NCI-H345 treated with DMSO at 0.1 percent for 48 hours (cell line): ENCODE measurements at regions not wholly inside any gene's neighbourhood (a gene's known extent, or its start where the extent isn't known, plus 50 kb on each side); places are given as distances from the start of the nearest gene placed in this dataset.
A peak's percentile ranks its signal among the peaks of the same experiment; 100 is the strongest.
"Not testable (repeated sequence)": the region's sequence is repeated elsewhere in the genome, so short reads cannot be mapped to it uniquely, and the experiment has no call there.

Source experiments
- DNase-seq: peaks from one replicate; lab custom pipeline; 2025; ENCODE audit not compliant: unreplicated experiment; lab: John Stamatoyannopoulos, UW

DNA sequence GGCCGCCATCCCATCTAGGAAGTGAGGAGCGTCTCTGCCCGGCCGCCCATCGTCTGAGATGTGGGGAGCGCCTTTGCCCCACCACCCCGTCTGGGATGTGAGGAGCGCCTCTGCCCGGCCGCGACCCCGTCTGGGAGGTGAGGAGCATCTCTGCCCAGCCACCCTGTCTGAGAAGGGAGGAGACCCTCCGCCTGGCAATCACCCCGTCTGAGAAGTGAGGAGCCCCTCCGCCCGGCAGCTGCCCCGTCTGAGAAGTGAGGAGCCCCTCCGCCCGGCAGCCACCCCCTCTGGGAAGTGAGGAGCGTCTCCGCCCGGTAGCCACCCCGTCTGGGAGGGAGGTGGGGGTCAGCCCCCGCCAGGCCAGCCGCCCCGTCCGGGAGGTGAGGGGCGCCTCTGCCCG is 194.2 kb upstream of the FBXL4 start:
- DNase-seq = not testable (repeated sequence)

DNA sequence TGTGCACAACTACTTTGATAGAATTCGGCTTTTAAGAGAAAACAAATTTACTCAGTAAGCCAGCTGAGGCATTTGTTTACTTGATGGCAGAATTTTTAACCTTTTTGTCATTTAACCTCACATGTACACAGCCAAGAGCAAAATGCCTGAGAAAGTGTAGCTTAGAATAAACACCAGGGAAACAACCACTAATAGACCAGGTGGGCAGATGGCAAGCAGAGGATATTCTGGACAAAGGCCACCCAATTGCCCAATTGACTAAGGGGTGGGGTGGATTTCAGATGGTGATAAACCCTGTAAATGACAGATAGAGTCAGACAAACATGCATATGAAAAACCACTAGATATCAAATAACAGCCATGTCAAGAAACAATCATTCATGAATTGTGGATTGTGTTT is 190.7 kb upstream of the FBXL4 start:
- no peak for DNase-seq

DNA sequence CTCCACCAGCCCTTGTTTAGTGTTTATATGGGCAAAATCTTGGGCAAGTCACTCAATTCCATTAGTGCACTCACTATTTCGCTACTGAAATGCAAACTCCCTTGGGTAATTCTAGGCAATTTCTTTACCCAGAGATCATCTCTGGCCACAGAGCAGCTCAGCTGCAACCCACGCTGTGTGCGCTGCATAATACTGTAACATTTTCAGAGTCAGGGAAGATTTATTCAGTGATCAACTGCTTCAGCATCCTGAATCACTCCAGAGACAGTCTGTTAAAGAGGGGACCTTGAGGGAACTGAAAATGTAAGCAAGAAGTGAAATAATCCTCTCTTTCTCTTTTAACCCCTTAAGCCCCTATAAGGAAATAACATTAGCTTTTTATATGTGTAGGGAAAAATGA is 189.6 kb upstream of the FBXL4 start:
- no peak for DNase-seq

DNA sequence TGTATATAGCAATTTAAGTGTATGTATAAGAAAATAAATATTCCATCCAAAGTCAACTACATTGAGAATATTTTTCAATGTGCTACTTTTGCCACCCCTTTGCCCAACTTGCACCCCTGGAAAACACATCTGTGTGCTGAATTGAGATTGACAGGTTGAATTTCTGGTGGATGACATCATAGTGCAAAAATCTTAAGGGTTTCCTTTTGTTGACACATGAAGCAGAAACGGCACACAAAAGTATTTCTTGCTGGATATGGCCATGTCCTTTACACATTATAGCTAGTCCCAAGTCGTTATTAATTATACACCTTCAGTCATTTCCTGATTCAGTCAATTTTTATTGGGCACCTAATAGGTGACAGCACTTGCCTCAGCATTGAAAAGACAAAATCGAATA is 188.7 kb upstream of the FBXL4 start:
- DNase-seq = no peak

DNA sequence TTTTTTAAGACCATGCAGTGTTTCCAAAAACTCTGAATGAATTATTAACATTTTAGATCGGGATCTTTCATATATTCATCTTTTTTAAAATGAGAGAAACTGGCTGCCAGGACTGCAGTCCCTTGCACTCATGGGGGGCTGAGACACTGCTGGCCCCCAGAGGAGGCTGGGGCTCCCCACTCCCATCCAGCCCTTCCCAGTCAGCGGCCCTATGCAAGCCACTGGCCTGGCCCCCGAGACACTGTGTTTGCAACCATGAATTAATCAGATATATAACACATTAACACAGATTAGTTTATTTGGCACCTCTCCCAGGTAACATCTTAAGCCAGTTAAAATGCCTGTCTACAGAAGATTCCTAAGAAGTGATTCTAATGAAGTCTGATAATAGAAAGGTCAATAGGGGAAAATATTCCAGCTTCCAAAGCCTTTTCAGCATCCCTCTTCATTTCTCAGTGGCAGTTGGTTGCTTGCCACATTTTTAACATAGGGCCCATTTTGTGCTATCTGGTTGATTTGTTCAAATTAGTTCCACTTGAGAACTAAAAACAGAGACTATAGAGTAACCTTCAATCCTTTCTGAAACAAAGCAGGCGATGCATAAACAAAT is 184.4 kb upstream of the FBXL4 start:
- DNase-seq = no peak

DNA sequence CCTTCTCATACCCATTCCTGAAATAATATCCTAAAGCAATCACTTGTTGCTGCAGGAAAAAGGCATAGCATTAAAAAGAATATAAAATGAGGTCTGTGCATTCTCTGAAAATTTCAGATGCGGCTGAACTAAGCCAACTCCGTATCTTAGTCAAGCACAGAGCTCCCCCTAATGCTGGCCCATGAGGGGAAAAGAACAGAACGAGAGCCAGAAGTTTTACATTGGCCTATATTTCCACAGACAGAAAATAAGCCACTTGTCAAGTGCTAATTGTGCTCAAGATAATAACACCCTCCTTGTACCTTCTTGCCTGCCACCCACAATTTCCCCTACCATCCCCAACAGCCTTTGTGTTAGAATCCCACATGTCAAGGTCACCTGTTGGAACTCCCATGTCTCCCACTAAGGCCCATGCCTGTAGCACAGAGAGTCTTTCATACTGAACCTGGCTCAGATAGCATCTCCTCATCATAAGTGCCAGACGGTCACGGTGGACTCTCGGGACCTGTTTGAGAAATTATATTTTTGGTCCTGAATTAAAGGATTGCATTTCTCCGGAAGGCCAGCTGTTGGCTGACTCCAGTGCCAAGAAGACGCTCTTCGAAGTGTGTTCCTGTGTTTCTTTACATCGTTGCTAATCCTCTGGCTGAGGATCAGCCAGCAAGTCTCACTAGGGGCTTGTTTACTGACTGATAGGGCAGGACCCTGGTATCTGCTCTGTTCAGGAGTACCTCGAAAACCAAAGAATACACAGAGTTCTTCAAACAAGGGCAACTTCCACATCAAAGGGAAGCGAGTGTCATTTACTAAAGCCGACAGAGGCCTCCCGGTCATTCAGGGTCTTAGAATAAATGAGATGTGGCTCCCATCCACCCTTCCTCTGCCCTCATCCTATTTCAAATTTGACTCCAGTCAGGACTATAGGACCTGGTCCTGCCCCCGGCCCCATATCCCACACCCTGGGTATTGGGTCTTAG is 183.4 kb upstream of the FBXL4 start:
- no peak for DNase-seq

DNA sequence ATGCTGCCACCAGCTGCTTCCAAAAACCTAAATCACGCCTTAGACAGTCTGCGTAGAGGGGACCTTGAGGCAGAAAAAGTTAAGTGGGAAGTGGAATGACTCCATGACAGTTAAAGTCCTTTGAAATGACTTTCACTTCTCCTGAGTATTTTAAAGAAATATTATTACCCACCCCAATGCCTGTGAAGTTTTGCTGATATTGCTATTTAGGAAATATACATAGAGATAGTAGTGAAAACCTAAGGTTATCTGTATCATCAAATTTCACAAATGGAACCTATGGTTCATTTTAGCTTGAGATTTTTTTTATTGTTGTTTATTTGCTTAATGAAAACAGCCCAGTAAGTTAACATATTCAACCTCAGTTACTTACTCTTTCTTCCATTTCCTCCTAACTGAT is 182.1 kb upstream of the FBXL4 start:
- no peak for DNase-seq

DNA sequence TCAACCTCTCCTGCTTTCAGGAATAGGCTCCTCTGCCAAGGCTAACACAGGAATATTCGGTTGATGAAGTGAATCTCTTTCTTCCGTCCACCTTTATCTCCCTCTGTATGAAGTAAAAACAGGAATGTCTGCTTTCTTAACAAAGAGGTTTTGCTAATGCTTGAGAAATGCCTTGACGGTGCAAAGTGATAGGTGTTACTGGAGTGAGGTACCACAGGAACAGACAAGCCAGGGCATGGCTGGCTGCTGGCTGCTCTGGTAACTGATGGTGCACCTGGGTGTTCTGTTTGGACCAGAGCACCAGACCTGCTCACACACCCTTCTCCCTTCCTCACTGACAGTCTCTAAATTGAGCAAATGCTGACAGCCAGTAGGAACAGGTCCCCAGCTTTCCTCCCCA is 174.0 kb upstream of the FBXL4 start:
- no peak for DNase-seq

DNA sequence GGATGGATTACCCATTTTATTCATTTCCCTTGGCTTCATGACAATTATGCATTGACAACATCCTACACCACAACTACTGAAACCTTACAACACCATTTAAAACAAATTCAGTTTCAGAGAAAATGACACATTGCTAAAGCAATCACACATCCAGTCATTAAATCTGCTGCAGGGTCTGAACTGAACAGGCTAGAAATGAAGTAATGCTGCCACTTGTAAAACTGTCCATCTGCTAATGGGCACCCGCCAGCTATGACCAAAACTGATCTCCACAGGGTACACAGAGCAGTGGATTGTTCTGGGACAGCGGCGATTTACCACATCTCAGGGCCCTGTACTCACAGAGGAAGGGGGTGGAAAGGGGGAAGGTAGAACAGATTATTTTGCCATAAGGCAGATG is 172.9 kb upstream of the FBXL4 start:
- DNase-seq = no peak

DNA sequence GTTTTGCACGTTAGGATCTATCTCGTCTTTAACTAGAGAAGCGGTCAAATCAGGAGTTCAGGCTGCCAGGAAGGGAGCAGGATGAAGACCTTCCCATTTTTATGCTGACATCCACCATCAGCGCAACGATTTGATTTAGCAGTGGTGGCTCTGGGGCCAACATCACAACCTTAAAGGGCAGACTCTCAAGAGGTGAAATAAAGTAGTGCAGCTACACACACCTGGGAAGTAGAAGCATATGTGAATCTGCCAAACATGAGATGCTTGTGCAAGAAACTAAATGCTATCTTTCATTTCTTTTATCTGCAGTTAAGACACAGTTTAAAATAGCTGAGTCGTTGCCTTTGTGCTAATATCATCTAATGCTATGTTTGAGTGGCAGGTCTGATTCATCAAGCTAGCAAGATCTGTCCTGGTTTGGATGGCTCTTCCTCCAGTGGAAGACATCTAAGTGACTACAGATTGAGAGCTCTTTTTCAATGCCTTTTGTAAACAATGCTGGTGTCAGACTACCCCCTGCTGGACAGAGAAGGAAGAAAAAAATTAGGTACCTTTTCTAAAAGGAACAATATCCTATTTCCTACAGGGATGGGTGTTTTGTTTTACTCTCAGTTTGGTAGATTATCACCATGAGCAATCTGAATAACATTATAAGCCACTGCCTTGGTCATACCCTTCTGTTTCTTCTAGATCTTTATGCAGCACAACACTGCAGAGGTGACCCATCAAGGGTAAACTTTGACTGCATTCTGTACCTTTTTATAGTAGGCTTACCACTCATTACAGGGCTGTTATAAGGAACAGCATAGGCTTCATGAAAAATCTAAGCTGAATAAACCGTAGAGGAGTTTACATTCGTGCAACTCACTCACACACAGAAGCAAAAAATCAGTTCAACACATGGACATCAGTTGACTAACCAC is 171.6 kb upstream of the FBXL4 start:
- DNase-seq = peak; percentile 70

DNA sequence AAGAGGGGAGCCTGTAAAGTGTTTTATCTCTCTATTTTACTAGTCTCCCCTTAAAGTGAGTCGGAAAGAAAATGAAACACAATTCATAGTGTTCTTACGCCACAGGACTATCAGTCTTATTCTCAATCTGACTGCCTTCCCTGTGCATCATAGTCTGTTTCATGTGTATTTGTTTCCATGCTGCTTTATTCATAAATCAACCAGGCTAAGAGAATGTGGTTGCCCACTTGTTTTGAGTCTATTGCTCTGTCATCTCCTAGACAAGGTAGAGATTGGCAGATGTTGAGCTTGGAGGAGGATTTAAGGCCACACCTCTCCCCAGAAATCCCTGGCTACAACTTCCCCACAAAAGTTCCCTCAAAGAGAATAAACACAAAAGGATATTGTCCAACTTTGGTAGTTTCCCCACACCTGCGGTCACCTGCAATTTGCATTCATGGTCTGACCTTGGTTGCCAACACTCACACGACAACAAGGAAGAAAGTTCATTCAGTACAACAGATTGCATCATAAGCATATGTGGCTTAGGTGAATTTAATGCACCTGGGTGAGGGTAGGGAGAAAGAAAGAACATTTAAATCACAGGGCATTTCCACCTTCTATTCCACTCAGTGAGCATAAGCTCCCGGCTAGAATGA is 167.1 kb upstream of the FBXL4 start:
- no peak for DNase-seq

DNA sequence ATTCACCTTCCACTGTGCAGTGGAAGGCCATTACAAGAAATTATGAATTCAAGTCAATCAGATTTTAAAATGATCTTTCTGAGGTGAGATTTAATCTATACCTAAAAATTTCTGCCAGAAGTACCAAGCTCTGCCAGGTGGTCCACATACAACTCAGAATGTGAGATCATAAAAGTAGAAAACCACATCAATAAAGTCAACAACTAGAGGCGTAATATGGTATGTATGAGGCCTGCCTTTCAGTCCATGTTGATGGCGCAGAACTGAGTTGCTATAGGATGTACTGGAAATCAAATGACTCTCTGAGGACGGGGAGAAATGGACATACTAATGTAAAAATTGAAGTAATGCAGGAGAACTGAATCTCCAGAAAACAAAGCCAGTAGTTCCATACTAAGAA is 163.8 kb upstream of the FBXL4 start:
- DNase-seq = no peak

DNA sequence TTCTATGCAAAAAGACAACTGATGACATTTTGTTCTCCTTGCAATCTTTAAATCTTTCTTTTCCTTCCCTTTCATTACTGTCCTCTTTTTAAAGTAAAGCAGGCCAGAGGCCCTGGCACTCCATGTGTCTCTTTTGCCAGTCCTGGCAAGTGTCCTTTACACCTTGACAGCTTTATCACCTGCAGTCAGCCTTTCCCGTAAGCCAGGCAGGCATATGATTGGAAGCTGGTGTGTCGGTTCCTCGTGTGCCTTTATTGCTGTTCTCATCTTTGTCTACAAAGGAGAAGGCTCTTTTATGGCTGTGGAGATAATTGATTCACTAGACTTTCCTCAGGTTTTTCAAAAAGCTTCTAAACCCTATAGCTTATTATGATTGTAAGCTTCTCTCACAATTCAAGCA is 162.3 kb upstream of the FBXL4 start:
- no peak for DNase-seq

DNA sequence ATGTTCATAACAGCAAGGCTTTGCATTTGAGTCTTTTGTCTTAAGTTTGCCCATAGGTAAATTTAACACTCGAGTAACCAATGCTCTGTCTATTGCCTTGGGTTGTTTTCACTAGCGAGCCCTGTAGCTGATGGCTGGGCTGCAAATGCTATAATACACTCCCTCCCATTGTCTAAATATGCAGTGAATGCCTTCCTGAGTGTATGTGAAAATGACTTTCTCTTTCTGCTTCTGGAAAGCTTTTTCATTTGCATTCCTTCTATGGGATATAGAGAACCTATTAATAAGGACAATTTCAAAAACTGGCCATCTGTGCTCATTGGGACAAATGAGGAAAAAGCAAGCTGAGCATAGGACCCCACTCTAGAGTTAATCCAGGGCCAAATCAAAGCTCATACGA is 156.5 kb upstream of the FBXL4 start:
- DNase-seq = no peak

DNA sequence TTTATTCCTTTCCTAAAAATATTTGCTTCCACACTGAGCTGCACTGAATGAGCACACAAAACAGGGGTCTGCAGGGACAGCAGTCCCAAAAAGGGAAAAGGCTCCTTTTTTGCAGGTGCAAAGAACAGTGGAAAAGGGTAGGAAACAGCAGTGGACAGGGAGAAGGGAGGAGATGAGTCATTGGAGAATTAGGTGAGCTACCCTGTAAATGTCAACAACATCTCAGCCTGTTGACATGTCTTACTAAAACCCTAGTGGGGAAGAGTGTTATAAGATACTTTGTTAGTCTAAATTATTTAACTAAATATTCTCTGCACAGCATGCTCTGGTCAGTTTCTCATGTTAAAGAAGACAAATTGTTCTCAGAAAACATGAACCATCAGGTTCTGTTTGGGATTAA is 151.5 kb upstream of the FBXL4 start:
- no peak for DNase-seq

DNA sequence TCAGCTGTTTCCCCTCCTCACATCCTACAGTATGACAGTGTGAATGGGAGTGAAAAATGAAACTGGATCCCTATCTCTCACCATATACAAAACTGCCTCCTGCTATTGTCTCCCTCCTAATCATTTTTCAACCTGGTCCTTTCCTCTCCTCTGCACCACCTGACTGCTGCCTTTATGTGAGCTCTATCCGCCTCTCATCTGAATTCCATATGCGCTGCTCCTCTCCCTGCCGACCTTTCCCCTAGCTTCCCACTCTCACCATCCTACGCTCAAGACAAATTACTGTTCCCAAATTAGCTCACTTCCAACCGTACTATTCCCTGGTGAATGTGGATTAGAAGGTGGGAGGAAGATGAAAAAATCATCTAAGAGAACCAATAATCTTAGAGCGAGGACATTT is 148.4 kb upstream of the FBXL4 start:
- no peak for DNase-seq

DNA sequence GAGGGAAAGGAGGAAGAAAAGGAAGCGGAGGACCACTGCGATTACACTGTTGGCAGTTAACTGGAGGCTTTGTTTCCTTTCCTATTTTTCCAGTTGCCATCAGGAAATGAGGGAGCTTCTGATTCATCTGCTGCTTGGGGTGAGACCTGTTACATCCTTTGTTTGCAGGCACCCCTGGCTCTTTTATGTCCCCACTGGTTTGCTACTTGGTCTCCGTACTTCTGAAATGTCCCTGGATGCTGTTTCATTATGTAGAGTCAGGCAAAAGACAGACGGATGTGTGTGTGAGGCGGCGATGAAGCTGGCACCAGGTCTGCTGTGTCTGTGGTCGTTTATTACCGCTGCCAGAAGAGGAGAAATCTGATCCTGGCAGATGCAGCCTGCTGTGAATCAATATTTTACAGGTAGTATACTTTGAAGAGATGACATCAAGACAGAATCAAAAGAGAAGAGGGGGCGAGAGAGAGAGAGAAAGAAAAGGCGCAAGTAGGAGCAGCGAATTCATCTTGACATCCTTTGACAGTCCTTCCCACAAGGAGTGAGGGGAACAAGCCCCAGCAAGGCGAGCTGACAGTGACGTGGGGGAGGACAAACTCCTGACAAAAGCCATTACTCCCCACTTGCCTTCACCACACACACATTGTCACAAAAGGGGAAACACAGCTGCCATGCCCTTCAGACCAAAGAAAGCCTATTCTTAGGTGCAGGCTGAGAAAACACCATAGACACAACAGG is 145.9 kb upstream of the FBXL4 start:
- peak; percentile 86 for DNase-seq

DNA sequence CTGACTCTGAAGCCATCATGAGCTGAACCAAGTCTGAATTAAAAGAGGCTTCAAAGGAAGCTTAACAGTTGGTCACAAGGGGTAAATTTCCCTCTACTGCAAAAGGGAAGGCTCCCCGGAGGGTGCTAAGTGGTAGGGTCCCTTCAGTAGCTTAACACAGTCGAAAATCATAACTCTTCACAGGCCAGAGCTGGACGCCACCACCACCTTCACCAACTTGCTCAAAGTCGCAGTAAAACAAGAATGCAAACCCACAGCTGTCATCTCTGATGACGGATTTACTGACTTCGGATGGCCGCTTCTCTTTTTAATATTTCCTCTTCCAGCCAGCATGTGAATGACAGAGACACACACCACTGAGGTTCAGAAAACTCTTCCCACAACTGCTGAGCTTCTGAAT is 144.7 kb upstream of the FBXL4 start:
- no peak for DNase-seq

DNA sequence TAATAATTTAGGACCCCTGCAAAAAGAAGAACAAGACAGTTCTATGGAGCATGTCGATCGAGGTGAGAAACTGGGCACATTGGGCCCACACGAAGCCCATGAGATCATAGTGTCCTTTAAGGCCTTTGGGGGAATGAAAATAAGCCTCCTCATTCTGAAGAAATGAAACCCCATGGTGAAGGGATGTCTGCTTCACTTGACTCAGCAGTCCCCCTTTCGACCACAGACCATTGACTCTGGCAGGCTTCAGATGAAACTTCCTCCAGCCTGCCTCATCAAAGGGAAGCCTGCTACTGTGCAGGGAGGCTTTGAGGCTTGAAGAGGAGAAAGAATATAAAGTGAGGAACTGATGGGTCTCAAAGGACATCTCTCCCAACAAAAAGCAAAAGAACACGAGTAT is 144.2 kb upstream of the FBXL4 start:
- DNase-seq = no peak

DNA sequence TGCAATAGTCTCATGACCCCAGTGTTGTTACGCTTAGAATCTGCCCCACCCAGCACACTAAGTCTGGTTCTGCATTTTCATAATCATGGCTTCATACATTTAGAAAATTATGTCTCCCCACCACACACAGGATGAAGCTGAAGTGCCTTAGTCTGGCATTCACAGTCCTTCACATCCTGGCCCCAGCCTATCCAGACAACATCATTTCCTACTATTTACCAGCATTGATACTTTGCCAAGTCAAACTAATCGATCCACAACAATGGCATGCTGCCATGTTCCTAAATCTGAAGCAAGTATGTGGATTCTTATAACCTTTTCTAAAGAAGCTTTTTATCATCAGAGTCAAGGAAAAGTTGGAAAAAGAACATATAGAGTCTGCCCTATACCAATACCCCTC is 132.4 kb upstream of the FBXL4 start:
- DNase-seq = no peak
